Mucosa of stomach (tissue), 1 donor: ENCODE measurements at regions not wholly inside any gene's neighbourhood (a gene's known extent, or its start where the extent isn't known, plus 50 kb on each side); places are given as distances from the start of the nearest gene placed in this dataset.
"Not testable (repeated sequence)": the region's sequence is repeated elsewhere in the genome, so short reads cannot be mapped to it uniquely, and the experiment has no call there.

ENCODE experiments used
- H3K27me3 ChIP-seq: one replicate; pipeline ENCODE4 v1.7.0; 2013; ENCODE audit warnings: mild to moderate bottlenecking, low read length; ENCODE audit not compliant: control insufficient read depth, insufficient read depth
- H3K36me3 ChIP-seq: one replicate; pipeline ENCODE4 v1.7.0; 2013; ENCODE audit warnings: low read length; ENCODE audit not compliant: control insufficient read depth, insufficient read depth
- H3K4me1 ChIP-seq: one replicate; pipeline ENCODE4 v1.7.0; 2013; ENCODE audit warnings: mild to moderate bottlenecking, low read length; ENCODE audit not compliant: control insufficient read depth, insufficient read depth
- H3K4me3 ChIP-seq: one replicate; pipeline ENCODE4 v1.7.0; 2013; ENCODE audit warnings: low read length
- H3K9ac ChIP-seq: one replicate; pipeline ENCODE4 v1.7.0; 2013; ENCODE audit warnings: mild to moderate bottlenecking, low read length, moderate library complexity
- H3K9me3 ChIP-seq: one replicate; pipeline ENCODE4 v1.7.0; 2013; ENCODE audit warnings: mild to moderate bottlenecking, low read length, moderate library complexity; ENCODE audit not compliant: control insufficient read depth
- donor health status: Pancreatic carcinoma.

GRCh38 chr6:119442776-119443184 lies 93.2 kb upstream of the MAN1A1 start:
- Histone ChIP-seq H3K36me3 (no peaks in the 10 kb centered on the region), H3K9ac (no peak overlapping the region), H3K4me3 (no peak overlapping the region), H3K4me1 (peaks cover 32% of the 10 kb centered on the region), H3K9me3 (no peaks in the 10 kb centered on the region), H3K27me3 (no peaks in the 10 kb centered on the region)

DNA sequence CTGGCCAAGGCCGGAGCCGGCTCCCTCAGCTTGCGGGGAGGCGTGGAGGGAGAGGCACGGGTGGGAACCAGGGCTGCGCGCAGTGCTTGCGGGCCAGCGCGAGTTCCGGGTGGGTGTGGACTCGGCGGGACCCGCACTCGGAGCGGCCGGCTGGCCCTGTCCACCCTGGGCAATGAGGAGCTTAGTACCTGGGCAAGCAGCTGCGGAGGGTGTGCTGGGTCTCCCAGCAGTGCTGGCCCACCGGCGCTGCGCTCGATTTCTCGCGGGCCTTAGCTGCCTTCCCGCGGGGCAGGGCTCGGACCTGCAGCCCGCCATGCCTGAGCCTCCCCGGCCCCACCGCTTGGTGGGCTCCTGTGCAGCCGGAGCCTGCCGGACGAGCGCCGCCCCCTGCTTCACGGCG lies 91.4 kb upstream of the MAN1A1 start:
- H3K36me3 ChIP-seq = no peaks in the 10 kb centered on the region
- H3K9ac ChIP-seq = no peak overlapping the region
- H3K4me1 ChIP-seq = peaks cover 15% of the 10 kb centered on the region
- H3K4me3 ChIP-seq = no peak overlapping the region
- no peaks in the 10 kb centered on the region for H3K9me3 ChIP-seq
- no peaks in the 10 kb centered on the region for H3K27me3 ChIP-seq

DNA sequence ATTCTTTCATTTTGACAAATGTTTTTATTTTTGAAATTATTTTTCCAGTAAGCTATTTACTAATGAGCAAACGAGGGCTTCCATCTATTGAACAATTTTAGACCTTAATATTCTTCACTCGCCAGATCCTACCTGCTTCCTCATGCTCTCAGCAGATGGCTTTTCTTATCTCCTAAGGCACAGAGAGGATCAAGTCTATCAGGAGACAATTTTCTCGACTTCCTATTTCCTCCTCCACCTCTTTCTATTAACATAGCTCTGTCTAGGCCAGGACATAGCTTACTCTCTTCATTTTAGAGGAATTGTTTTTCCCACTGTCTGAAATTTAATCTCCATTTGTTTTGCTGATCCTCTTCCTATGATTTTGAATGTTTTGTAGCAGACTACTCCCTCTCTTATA lies 87.0 kb upstream of the MAN1A1 start:
- Histone ChIP-seq H3K9me3 (no peaks in the 10 kb centered on the region), H3K27me3 (no peaks in the 10 kb centered on the region), H3K4me1 (no peaks in the 10 kb centered on the region), H3K36me3 (no peaks in the 10 kb centered on the region), H3K4me3 (no peak overlapping the region), H3K9ac (no peak overlapping the region)

DNA sequence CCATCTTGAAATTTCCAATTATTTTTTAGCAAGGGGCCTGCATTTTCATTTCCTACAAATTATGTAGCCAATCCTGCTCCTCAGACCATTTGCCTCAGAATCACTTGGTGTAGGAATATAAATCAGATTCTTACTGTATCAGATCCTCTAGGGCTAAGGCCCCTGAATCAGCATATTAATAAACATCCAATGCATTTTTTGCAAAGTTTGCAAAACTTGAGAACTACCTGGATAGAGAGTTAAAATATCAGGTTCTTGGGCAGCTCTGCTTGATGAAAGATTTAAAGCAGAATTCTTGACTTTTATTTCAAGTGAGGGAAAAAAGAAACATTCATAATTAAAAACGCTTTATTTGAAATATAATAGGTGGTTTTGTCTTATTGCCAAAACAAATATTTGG lies 82.2 kb upstream of the MAN1A1 start:
- no peak overlapping the region for H3K9ac ChIP-seq
- H3K9me3 ChIP-seq = no peaks in the 10 kb centered on the region
- H3K27me3 ChIP-seq = no peaks in the 10 kb centered on the region
- no peaks in the 10 kb centered on the region for H3K4me1 ChIP-seq
- no peak overlapping the region for H3K4me3 ChIP-seq
- H3K36me3 ChIP-seq = no peaks in the 10 kb centered on the region

GRCh38 chr6:119430805-119431204 lies 81.2 kb upstream of the MAN1A1 start:
- Histone ChIP-seq H3K4me3 (no peak overlapping the region), H3K27me3 (no peaks in the 10 kb centered on the region), H3K4me1 (no peaks in the 10 kb centered on the region), H3K36me3 (no peaks in the 10 kb centered on the region), H3K9me3 (no peaks in the 10 kb centered on the region), H3K9ac (no peak overlapping the region)

DNA sequence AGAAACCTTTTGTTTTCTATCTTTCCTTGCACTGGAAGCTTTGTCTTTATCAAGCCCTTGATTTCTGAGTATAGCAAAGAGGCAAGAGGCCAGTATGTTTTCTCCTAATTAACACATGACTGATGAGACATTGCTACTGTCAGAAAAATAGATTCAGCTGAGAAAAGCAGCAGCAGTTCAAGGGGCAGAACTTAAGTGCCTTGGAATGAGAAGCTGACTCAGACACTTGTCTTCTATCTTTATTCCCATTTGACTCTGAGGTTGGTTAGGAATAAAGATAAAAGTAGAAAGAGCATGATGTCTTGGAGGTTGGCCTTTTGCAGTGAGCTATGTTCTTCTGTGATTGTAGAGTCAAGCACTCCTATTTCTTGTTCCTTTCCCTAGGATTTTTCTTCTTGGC lies 79.1 kb upstream of the MAN1A1 start:
- no peaks in the 10 kb centered on the region for H3K9me3 ChIP-seq
- H3K4me3 ChIP-seq = no peak overlapping the region
- H3K9ac ChIP-seq = no peak overlapping the region
- no peaks in the 10 kb centered on the region for H3K4me1 ChIP-seq
- no peaks in the 10 kb centered on the region for H3K36me3 ChIP-seq
- no peaks in the 10 kb centered on the region for H3K27me3 ChIP-seq

- Histone ChIP-seq H3K36me3 (no peaks in the 10 kb centered on the region), H3K9ac (no peak overlapping the region), H3K4me3 (no peak overlapping the region), H3K27me3 (no peaks in the 10 kb centered on the region), H3K9me3 (no peaks in the 10 kb centered on the region), H3K4me1 (no peaks in the 10 kb centered on the region)
Observed at GRCh38 chr6:119426619-119427018, 77.1 kb upstream of the MAN1A1 start.

- H3K9me3 ChIP-seq = no peaks in the 10 kb centered on the region
- no peak overlapping the region for H3K9ac ChIP-seq
- H3K27me3 ChIP-seq = no peaks in the 10 kb centered on the region
- no peak overlapping the region for H3K4me3 ChIP-seq
- no peaks in the 10 kb centered on the region for H3K4me1 ChIP-seq
- H3K36me3 ChIP-seq = no peaks in the 10 kb centered on the region
Observed at GRCh38 chr6:119423996-119424395, 74.4 kb upstream of the MAN1A1 start.

DNA sequence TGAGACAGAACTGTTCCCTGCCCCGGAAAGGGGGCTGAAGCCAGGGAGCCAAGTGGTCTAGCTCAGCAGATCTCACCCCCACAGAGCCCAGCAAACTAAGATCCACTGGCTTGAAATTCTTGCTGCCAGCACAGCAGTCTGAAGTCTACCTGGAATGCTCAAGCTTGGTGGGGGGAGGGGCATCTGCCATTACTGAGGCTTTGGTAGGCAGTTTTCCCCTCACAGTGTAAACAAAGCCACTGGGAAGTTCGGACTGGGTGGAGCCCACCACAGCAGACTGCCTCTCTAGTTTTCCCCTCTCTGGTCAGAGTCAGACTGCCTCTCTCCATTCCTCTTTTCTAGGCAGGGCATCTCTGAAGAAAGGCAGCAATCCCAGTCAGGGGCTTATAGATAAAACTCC lies 68.5 kb upstream of the MAN1A1 start:
- not testable (repeated sequence) for H3K4me3 ChIP-seq, H3K36me3 ChIP-seq, H3K9ac ChIP-seq, H3K27me3 ChIP-seq, H3K4me1 ChIP-seq, H3K9me3 ChIP-seq

- Histone ChIP-seq H3K36me3 (no peaks in the 10 kb centered on the region), H3K9me3 (no peaks in the 10 kb centered on the region), H3K4me1 (no peaks in the 10 kb centered on the region), H3K4me3 (no peak overlapping the region), H3K9ac (no peak overlapping the region), H3K27me3 (no peaks in the 10 kb centered on the region)
Observed at GRCh38 chr6:119407156-119407555, 57.6 kb upstream of the MAN1A1 start.

DNA sequence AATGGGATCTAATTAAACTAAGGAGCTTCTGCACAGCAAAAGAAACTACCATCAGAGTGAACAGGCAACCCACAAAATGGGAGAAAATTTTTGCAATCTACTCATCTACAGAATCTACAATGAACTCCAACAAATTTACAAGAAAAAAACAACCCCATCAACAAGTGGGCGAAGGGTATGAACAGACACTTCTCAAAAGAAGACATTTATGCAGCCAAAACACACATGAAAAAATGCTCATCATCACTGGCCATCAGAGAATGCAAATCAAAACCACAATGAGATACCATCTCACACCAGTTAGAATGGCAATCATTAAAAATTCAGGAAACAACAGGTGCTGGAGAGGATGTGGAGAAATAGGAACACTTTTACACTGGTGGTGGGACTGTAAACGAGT lies 55.6 kb upstream of the MAN1A1 start:
- not testable (repeated sequence) for H3K9ac ChIP-seq, H3K9me3 ChIP-seq, H3K36me3 ChIP-seq, H3K27me3 ChIP-seq, H3K4me1 ChIP-seq, H3K4me3 ChIP-seq
